ENCODE measurements at regions not wholly inside any gene's neighbourhood (a gene's known extent, or its start where the extent isn't known, plus 50 kb on each side); places are given as distances from the start of the nearest gene placed in this dataset.

GRCh38 chrX:22712942-22713341, 286.8 kb upstream of the DDX53 start:
- TF ChIP-seq CTCF (IDR thresholded peaks at IDR 0.05; ENCODE audit: borderline replicate concordance) = no peak
- H3K27me3 ChIP-seq (ENCODE audit: low read depth) = no peaks in the 10 kb centered on the region
- no peak overlapping the region for H3K4me3 ChIP-seq
- no peaks in the 10 kb centered on the region for H3K36me3 ChIP-seq
- H3K27ac ChIP-seq (replicated peaks) = no peak overlapping the region
- intact Hi-C loops (cut with micrococcal nuclease) = no loop called here
- H3K9me3 ChIP-seq (replicated peaks) = no peaks in the 10 kb centered on the region
- no peaks in the 10 kb centered on the region for H3K4me1 ChIP-seq
- no peak for DNase-seq

GRCh38 chrX:22730542-22730941, 269.2 kb upstream of the DDX53 start:
- H3K27ac ChIP-seq (replicated peaks) = no peak overlapping the region

DNA sequence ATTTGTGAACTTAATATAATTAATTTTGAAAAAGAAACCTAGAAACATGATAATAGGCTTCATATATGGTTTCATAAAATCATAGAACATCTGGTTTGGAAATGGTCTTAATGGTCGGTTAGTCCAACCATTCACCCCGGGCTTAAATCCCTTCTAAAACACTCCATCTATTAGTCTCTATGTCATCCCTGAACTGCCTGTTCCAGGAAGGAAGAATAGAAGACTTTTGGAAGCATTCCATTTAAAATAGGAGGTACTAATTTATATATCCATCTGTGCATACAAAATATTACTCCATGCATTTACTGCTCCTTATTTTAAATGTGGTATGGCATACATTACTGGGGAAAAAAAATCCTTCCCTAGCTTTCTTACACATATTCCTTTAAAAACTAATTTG, 262.2 kb upstream of the DDX53 start:
- H3K9me3 ChIP-seq (replicated peaks) = no peaks in the 10 kb centered on the region
- no peaks in the 10 kb centered on the region for H3K27me3 ChIP-seq (ENCODE audit: low read depth)
- H3K36me3 ChIP-seq = no peaks in the 10 kb centered on the region
- no peak for DNase-seq
- H3K4me3 ChIP-seq = no peak overlapping the region
- intact Hi-C loops (cut with micrococcal nuclease) = no loop called here
- H3K27ac ChIP-seq (replicated peaks) = no peak overlapping the region
- no peaks in the 10 kb centered on the region for H3K4me1 ChIP-seq
- no peak for TF ChIP-seq CTCF (IDR thresholded peaks at IDR 0.05; ENCODE audit: borderline replicate concordance)

More at GRCh38 chrX:22730542-22730941, 269.2 kb upstream of the DDX53 start:
- intact Hi-C loops (cut with micrococcal nuclease) = no loop called here
- DNase-seq = no peak
- TF ChIP-seq CTCF (IDR thresholded peaks at IDR 0.05; ENCODE audit: borderline replicate concordance) = no peak
- H3K9me3 ChIP-seq (replicated peaks) = no peaks in the 10 kb centered on the region
- H3K27me3 ChIP-seq (ENCODE audit: low read depth) = no peaks in the 10 kb centered on the region
- no peaks in the 10 kb centered on the region for H3K36me3 ChIP-seq
- H3K4me1 ChIP-seq = no peaks in the 10 kb centered on the region
- H3K4me3 ChIP-seq = no peak overlapping the region

GRCh38 chrX:22739276-22739675, 260.5 kb upstream of the DDX53 start:
- Histone ChIP-seq H3K36me3 (no peaks in the 10 kb centered on the region), H3K4me3 (no peak overlapping the region), H3K4me1 (no peaks in the 10 kb centered on the region), H3K9me3 (replicated peaks) (no peaks in the 10 kb centered on the region), H3K27me3 (ENCODE audit: low read depth) (no peaks in the 10 kb centered on the region), H3K27ac (replicated peaks) (no peak overlapping the region)
- intact Hi-C loops (cut with micrococcal nuclease) = no loop called here
- no peak for DNase-seq
- no peak for TF ChIP-seq CTCF (IDR thresholded peaks at IDR 0.05; ENCODE audit: borderline replicate concordance)

- no peak for DNase-seq
- no peak overlapping the region for H3K4me3 ChIP-seq
- intact Hi-C loops (cut with micrococcal nuclease) = no loop called here
- H3K27ac ChIP-seq (replicated peaks) = no peak overlapping the region
- no peaks in the 10 kb centered on the region for H3K36me3 ChIP-seq
- no peak for TF ChIP-seq CTCF (IDR thresholded peaks at IDR 0.05; ENCODE audit: borderline replicate concordance)
- no peaks in the 10 kb centered on the region for H3K9me3 ChIP-seq (replicated peaks)
- no peaks in the 10 kb centered on the region for H3K4me1 ChIP-seq
- no peaks in the 10 kb centered on the region for H3K27me3 ChIP-seq (ENCODE audit: low read depth)
Observed at GRCh38 chrX:22740836-22741235, 258.9 kb upstream of the DDX53 start.

- TF ChIP-seq CTCF (IDR thresholded peaks at IDR 0.05; ENCODE audit: borderline replicate concordance) = no peak
- no peak for DNase-seq
- no peaks in the 10 kb centered on the region for H3K27me3 ChIP-seq (ENCODE audit: low read depth)
- H3K27ac ChIP-seq (replicated peaks) = no peak overlapping the region
- no peaks in the 10 kb centered on the region for H3K4me1 ChIP-seq
- no peak overlapping the region for H3K4me3 ChIP-seq
- no peaks in the 10 kb centered on the region for H3K36me3 ChIP-seq
- no peaks in the 10 kb centered on the region for H3K9me3 ChIP-seq (replicated peaks)
- intact Hi-C loops (cut with micrococcal nuclease) = no loop called here
Observed at GRCh38 chrX:22742174-22742573, 257.6 kb upstream of the DDX53 start.
